ENCODE measurements at regions not wholly inside any gene's neighbourhood (a gene's known extent, or its start where the extent isn't known, plus 50 kb on each side); places are given as distances from the start of the nearest gene placed in this dataset.

GRCh38 chr2:65498396-65498795 is 66.0 kb upstream of the SPRED2 start:
- peaks cover 2% of the 10 kb centered on the region for H3K9me3 ChIP-seq (ENCODE audit: insufficient read depth, low read depth, low read length)
- no peak overlapping the region for H2BK120ac ChIP-seq (ENCODE audit: insufficient read depth, low read length, poor library complexity)
- H3K79me1 ChIP-seq (ENCODE audit: low read length) = no peaks in the 10 kb centered on the region
- no CpG with 5 or more reads among the region's 4 CpGs for WGBS (ENCODE audit: extremely low coverage, insufficient coverage, insufficient read length)
- no peak overlapping the region for H3K14ac ChIP-seq (ENCODE audit: low read length)
- no peaks in the 10 kb centered on the region for H3K36me3 ChIP-seq (ENCODE audit: control insufficient read depth in 1 of 2, insufficient read depth in 2 of 2, low read length in 2 of 2)
- no peak overlapping the region for H4K8ac ChIP-seq (ENCODE audit: low read depth, low read length)
- no peak overlapping the region for H3K4me3 ChIP-seq (ENCODE audit: low read depth, low read length)
- H4K12ac ChIP-seq (ENCODE audit: low read depth, low read length) = no peak overlapping the region
- no peak overlapping the region for H2AFZ ChIP-seq (ENCODE audit: insufficient read depth, low read length, poor library complexity)
- DNase-seq = no peak
- no peak overlapping the region for H3K27ac ChIP-seq (ENCODE audit: low read depth, low read length)
- H2AK5ac ChIP-seq (ENCODE audit: low read length) = no peak overlapping the region
- H2BK12ac ChIP-seq (ENCODE audit: low read length) = no peak overlapping the region
- no peak overlapping the region for H3K4me2 ChIP-seq (ENCODE audit: low read length)
- H3K9ac ChIP-seq (ENCODE audit: low read length) = no peak overlapping the region
- no peak overlapping the region for H4K91ac ChIP-seq (ENCODE audit: low read depth, low read length)
- no peak overlapping the region for H3K23ac ChIP-seq (ENCODE audit: low read length)
- H3K18ac ChIP-seq (ENCODE audit: low read length) = no peak overlapping the region
- H3K79me2 ChIP-seq (ENCODE audit: control insufficient read depth, insufficient read depth, low read length, poor library complexity) = no peaks in the 10 kb centered on the region
- no peak overlapping the region for H3K4ac ChIP-seq (ENCODE audit: low read depth, low read length)
- no peak overlapping the region for H2BK5ac ChIP-seq (ENCODE audit: low read depth, low read length, poor library complexity)
- no peaks in the 10 kb centered on the region for H3K4me1 ChIP-seq (ENCODE audit: control insufficient read depth in 1 of 2, insufficient read depth in 2 of 2, low read length in 2 of 2)
- no peaks in the 10 kb centered on the region for H3K27me3 ChIP-seq (ENCODE audit: insufficient read depth, low read length)

- Histone ChIP-seq H3K79me2 (ENCODE audit: control insufficient read depth, insufficient read depth, low read length, poor library complexity) (no peaks in the 10 kb centered on the region), H3K23ac (ENCODE audit: low read length) (no peak overlapping the region), H4K8ac (ENCODE audit: low read depth, low read length) (no peak overlapping the region), H2BK5ac (ENCODE audit: low read depth, low read length, poor library complexity) (no peak overlapping the region), H2BK12ac (ENCODE audit: low read length) (no peak overlapping the region), H4K91ac (ENCODE audit: low read depth, low read length) (no peak overlapping the region), H3K4ac (ENCODE audit: low read depth, low read length) (no peak overlapping the region), H2BK120ac (ENCODE audit: insufficient read depth, low read length, poor library complexity) (no peak overlapping the region), H2AK5ac (ENCODE audit: low read length) (no peak overlapping the region), H3K9me3 (ENCODE audit: insufficient read depth, low read depth, low read length) (no peaks in the 10 kb centered on the region), H3K36me3 (ENCODE audit: control insufficient read depth in 1 of 2, insufficient read depth in 2 of 2, low read length in 2 of 2) (no peaks in the 10 kb centered on the region), H2AFZ (ENCODE audit: insufficient read depth, low read length, poor library complexity) (no peak overlapping the region), H3K4me2 (ENCODE audit: low read length) (no peak overlapping the region), H3K14ac (ENCODE audit: low read length) (no peak overlapping the region), H3K9ac (ENCODE audit: low read length) (no peak overlapping the region), H3K79me1 (ENCODE audit: low read length) (no peaks in the 10 kb centered on the region), H3K4me1 (ENCODE audit: control insufficient read depth in 1 of 2, insufficient read depth in 2 of 2, low read length in 2 of 2) (no peaks in the 10 kb centered on the region), H3K27me3 (ENCODE audit: insufficient read depth, low read length) (no peaks in the 10 kb centered on the region), H4K12ac (ENCODE audit: low read depth, low read length) (no peak overlapping the region), H3K18ac (ENCODE audit: low read length) (no peak overlapping the region), H3K27ac (ENCODE audit: low read depth, low read length) (no peak overlapping the region), H3K4me3 (ENCODE audit: low read depth, low read length) (no peak overlapping the region)
- DNase-seq = no peak
- WGBS (ENCODE audit: extremely low coverage, insufficient coverage, insufficient read length) = no CpG with 5 or more reads among the region's 4 CpGs
Measured at GRCh38 chr2:65495251-65495877, 63.0 kb upstream of the SPRED2 start.

GRCh38 chr2:65494078-65494477 is 61.7 kb upstream of the SPRED2 start:
- no peak for DNase-seq
- WGBS (ENCODE audit: extremely low coverage, insufficient coverage, insufficient read length) = no CpG with 5 or more reads among the region's 3 CpGs

DNA sequence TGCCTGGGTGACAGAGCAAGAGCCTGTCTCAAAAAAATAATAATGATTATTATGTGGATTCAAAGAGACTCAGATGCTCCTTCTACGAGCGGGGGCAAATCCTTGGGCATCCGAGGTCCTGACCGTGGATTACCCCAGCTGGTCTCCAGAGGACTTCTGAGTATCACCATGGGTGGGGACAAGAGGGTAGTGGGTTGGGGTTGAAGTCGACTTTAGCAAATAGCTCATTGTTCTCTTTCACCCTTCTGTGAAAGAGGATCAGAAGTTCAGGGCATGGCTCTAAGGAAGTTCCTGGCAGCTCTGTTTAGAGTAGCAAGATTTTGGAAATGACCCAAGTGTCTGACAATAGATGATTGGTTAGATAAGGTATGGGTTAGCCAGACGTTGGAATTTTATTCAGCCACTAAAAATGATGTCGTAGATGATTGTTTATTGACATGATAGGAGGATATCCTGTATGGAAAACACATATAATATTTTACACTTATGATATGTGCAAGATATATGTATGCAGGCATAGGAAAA is 59.0 kb upstream of the SPRED2 start:
- no peak overlapping the region for H2AK5ac ChIP-seq (ENCODE audit: low read length)
- no peak overlapping the region for H4K12ac ChIP-seq (ENCODE audit: low read depth, low read length)
- no peaks in the 10 kb centered on the region for H3K27me3 ChIP-seq (ENCODE audit: insufficient read depth, low read length)
- no peaks in the 10 kb centered on the region for H3K79me1 ChIP-seq (ENCODE audit: low read length)
- no peaks in the 10 kb centered on the region for H3K36me3 ChIP-seq (ENCODE audit: control insufficient read depth in 1 of 2, insufficient read depth in 2 of 2, low read length in 2 of 2)
- no peak overlapping the region for H3K4me2 ChIP-seq (ENCODE audit: low read length)
- H2BK5ac ChIP-seq (ENCODE audit: low read depth, low read length, poor library complexity) = no peak overlapping the region
- H3K4me1 ChIP-seq (ENCODE audit: control insufficient read depth in 1 of 2, insufficient read depth in 2 of 2, low read length in 2 of 2) = no peaks in the 10 kb centered on the region
- no peak overlapping the region for H4K91ac ChIP-seq (ENCODE audit: low read depth, low read length)
- no peak overlapping the region for H3K23ac ChIP-seq (ENCODE audit: low read length)
- no peak overlapping the region for H4K8ac ChIP-seq (ENCODE audit: low read depth, low read length)
- H3K4ac ChIP-seq (ENCODE audit: low read depth, low read length) = no peak overlapping the region
- no peak for DNase-seq
- no peak overlapping the region for H3K27ac ChIP-seq (ENCODE audit: low read depth, low read length)
- no peak overlapping the region for H2BK12ac ChIP-seq (ENCODE audit: low read length)
- H3K79me2 ChIP-seq (ENCODE audit: control insufficient read depth, insufficient read depth, low read length, poor library complexity) = no peaks in the 10 kb centered on the region
- no peak overlapping the region for H3K9ac ChIP-seq (ENCODE audit: low read length)
- H2BK120ac ChIP-seq (ENCODE audit: insufficient read depth, low read length, poor library complexity) = no peak overlapping the region
- H3K9me3 ChIP-seq (ENCODE audit: insufficient read depth, low read depth, low read length) = peaks cover 5% of the 10 kb centered on the region
- no peak overlapping the region for H2AFZ ChIP-seq (ENCODE audit: insufficient read depth, low read length, poor library complexity)
- H3K14ac ChIP-seq (ENCODE audit: low read length) = no peak overlapping the region
- H3K4me3 ChIP-seq (ENCODE audit: low read depth, low read length) = no peak overlapping the region
- no CpG with 5 or more reads among the region's 7 CpGs for WGBS (ENCODE audit: extremely low coverage, insufficient coverage, insufficient read length)
- no peak overlapping the region for H3K18ac ChIP-seq (ENCODE audit: low read length)

More at GRCh38 chr2:65494078-65494477, 61.7 kb upstream of the SPRED2 start:
- Histone ChIP-seq H3K9ac (ENCODE audit: low read length) (no peak overlapping the region), H2AK5ac (ENCODE audit: low read length) (no peak overlapping the region), H4K91ac (ENCODE audit: low read depth, low read length) (no peak overlapping the region), H2AFZ (ENCODE audit: insufficient read depth, low read length, poor library complexity) (no peak overlapping the region), H3K36me3 (ENCODE audit: control insufficient read depth in 1 of 2, insufficient read depth in 2 of 2, low read length in 2 of 2) (no peaks in the 10 kb centered on the region), H3K14ac (ENCODE audit: low read length) (no peak overlapping the region), H3K79me1 (ENCODE audit: low read length) (no peaks in the 10 kb centered on the region), H3K4ac (ENCODE audit: low read depth, low read length) (no peak overlapping the region), H4K12ac (ENCODE audit: low read depth, low read length) (no peak overlapping the region), H2BK120ac (ENCODE audit: insufficient read depth, low read length, poor library complexity) (no peak overlapping the region), H3K4me1 (ENCODE audit: control insufficient read depth in 1 of 2, insufficient read depth in 2 of 2, low read length in 2 of 2) (no peaks in the 10 kb centered on the region), H2BK12ac (ENCODE audit: low read length) (no peak overlapping the region), H3K27me3 (ENCODE audit: insufficient read depth, low read length) (no peaks in the 10 kb centered on the region), H2BK5ac (ENCODE audit: low read depth, low read length, poor library complexity) (no peak overlapping the region), H3K4me2 (ENCODE audit: low read length) (no peak overlapping the region), H3K4me3 (ENCODE audit: low read depth, low read length) (no peak overlapping the region), H3K18ac (ENCODE audit: low read length) (no peak overlapping the region), H4K8ac (ENCODE audit: low read depth, low read length) (no peak overlapping the region), H3K27ac (ENCODE audit: low read depth, low read length) (no peak overlapping the region), H3K9me3 (ENCODE audit: insufficient read depth, low read depth, low read length) (no peaks in the 10 kb centered on the region), H3K23ac (ENCODE audit: low read length) (no peak overlapping the region), H3K79me2 (ENCODE audit: control insufficient read depth, insufficient read depth, low read length, poor library complexity) (no peaks in the 10 kb centered on the region)
